ENCODE measurements at regions not wholly inside any gene's neighbourhood (a gene's known extent, or its start where the extent isn't known, plus 50 kb on each side); places are given as distances from the start of the nearest gene placed in this dataset.

- H3K4me3 ChIP-seq (ENCODE audit: low read depth, low read length), result no peak overlapping the region
- no peak for TF ChIP-seq CTCF (IDR thresholded peaks at IDR 0.05; ENCODE audit: insufficient read depth, low read length)
- DNase-seq (ENCODE audit: low read depth), result no peak
These were observed 74.9 kb upstream of the KLF7 start for GRCh38 chr2:207240649-207241048.

- no peak for DNase-seq (ENCODE audit: low read depth)
- H3K4me3 ChIP-seq (ENCODE audit: low read depth, low read length), result no peak overlapping the region
- no peak for TF ChIP-seq CTCF (IDR thresholded peaks at IDR 0.05; ENCODE audit: insufficient read depth, low read length)
These were observed 75.5 kb upstream of the KLF7 start for GRCh38 chr2:207241198-207241597.

GRCh38 chr2:207243601-207244000, 77.9 kb upstream of the KLF7 start:
- no peak overlapping the region for H3K4me3 ChIP-seq (ENCODE audit: low read depth, low read length)
- no peak for TF ChIP-seq CTCF (IDR thresholded peaks at IDR 0.05; ENCODE audit: insufficient read depth, low read length)
- no peak for DNase-seq (ENCODE audit: low read depth)

DNA sequence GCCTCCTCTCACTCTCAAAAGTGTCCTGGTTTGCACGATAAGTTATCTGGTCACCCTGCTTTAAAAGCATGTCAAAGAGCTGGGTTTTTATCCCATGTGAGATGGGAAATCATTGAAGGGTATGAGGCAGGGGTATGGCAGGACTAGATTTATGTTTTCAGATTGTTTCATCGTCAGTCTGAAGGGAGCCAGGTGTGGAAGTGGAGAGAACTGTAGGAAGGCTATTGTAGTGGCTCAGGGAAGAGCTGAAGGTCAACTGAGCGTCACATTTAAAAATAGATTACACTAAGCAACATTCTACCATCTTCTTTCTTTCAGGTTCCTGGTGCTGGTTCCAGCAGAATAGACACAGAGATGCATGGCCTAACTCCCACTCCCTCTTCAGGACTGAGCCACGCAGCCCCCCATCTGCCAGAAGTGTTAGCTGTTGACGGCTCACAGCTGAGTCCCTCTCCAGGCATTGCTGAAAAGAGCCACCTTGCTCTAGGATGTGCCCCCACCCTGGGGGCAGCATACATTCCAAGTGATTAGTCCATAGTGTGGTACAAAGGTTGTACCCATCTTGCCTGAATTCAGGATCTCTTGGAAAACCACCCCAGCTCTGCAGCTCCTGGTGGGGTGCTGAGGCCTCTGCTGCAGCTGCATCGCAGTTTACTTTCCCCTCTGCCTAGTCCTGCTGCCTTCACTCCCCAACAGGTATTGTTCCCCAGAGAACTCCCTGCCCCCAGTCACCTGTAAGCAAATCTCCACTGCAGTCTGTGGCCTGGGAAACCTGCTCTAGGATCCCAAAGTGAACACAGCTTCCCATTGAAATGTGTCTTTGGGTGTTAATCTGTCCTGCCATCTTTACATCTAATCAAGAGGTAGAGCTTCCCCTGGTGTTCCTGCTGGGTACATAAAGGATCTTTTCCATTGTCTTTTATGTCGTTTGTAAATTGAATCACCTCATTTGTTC, 79.5 kb upstream of the KLF7 start:
- no peak overlapping the region for H3K4me3 ChIP-seq (ENCODE audit: low read depth, low read length)
- TF ChIP-seq CTCF (IDR thresholded peaks at IDR 0.05; ENCODE audit: insufficient read depth, low read length), result no peak
- DNase-seq (ENCODE audit: low read depth), result no peak

DNA sequence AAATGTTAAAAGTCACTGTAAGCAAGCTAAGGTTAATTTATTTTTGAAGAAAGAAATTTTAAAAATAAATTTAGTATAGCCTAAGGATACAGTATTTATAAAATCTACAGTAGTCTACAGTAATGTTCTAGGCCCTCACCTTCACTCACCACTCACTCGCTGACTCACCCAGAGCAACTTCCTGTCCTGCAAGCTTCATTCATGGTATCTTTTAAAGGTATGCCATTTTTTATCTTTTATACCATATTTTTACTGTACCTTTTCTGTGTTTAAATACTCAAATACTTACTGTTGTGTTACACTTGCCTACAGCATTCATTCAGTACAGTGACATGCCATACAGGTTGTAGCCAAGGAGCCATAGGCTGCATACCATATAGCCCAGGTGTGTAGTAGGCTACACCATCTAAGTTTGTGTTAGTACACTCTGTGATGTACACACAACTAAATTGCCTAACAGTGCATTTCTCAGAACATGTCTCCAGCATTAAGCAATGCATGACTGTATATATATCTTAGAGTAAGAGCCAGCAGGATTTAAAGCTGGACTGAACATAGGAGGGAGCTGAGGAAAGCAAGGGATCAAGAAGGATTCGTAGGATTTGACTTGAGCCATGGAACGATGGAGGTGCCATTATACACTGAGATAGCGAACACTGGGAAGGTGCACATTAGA, 83.1 kb upstream of the KLF7 start:
- TF ChIP-seq CTCF (IDR thresholded peaks at IDR 0.05; ENCODE audit: insufficient read depth, low read length), result no peak
- H3K4me3 ChIP-seq (ENCODE audit: low read depth, low read length), result no peak overlapping the region
- DNase-seq (ENCODE audit: low read depth), result no peak

DNA sequence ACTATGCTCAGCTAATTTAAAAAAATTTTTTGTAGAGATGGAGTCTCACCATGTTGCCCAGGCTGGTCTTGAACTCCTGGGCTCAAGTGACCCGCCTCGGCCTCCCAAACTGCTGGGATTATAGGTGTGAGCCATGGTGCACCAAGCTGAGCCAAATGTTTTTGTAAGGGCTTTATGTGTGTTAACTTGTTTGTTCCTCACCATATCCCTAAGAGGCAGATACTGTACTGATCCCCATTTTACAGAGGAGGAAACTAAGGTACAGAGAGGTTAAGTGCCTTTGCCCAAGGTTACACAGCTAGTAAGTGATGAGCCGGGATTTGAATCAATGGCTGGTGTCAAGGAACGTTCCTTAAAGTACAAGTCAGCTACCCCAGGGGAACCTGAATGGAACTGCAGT, 85.3 kb upstream of the KLF7 start:
- no peak overlapping the region for H3K4me3 ChIP-seq (ENCODE audit: low read depth, low read length)
- DNase-seq (ENCODE audit: low read depth), result no peak
- no peak for TF ChIP-seq CTCF (IDR thresholded peaks at IDR 0.05; ENCODE audit: insufficient read depth, low read length)
